ENCODE measurements at regions not wholly inside any gene's neighbourhood (a gene's known extent, or its start where the extent isn't known, plus 50 kb on each side); places are given as distances from the start of the nearest gene placed in this dataset.

GRCh38 chr12:84702001-84702400 lies 210.6 kb downstream of the SLC6A15 start:
- TF ChIP-seq CTCF (IDR thresholded peaks at IDR 0.05) (no peak), EZH2 (IDR thresholded peaks at IDR 0.05; ENCODE audit: borderline replicate concordance, insufficient read depth, low read depth, low read length, poor library complexity, severe bottlenecking) (no peak)

Measured in B cell (primary cell).